ENCODE measurements at regions not wholly inside any gene's neighbourhood (a gene's known extent, or its start where the extent isn't known, plus 50 kb on each side); places are given as distances from the start of the nearest gene placed in this dataset.
"Not testable (repeated sequence)": the region's sequence is repeated elsewhere in the genome, so short reads cannot be mapped to it uniquely, and the experiment has no call there.

DNA sequence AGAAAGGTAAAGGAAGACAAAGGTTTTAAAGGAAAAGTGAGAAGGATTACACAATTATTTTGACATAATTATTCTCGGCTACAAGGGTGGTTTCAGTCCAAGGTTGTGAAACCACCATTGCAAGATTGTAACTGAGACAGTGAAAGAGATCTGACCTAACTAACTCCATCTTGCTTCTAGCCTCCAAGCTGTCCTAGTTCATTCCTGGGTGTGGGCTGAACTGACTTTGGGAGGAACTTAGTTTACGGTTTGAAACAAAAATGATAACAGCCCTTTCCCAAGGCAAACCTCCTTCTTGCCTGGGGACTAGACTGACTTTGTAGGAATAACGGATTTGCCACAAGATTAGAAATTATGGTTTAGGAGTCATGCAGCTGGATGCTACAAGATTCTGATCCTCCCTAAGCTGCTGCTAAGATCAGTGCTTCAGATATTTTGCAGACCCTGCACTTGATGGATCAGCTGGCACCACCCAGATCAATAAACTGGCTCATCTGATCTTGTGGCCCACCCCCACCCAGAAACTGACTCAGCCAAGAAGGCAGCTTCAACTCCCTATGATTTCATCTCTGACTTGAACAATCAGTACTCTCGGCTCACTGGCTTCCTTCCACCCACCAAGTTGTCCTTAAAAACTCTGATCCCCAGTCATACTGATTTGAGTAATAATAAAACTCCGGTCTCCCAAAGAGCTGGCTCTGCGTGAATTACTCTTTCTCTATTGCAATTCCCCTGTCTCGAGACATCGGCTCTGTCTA is 57.7 kb upstream of the AADACL2 start:
- DNase-seq = peak in 3 of 4 experiments; percentile 33 to 46 (median 44)

DNA sequence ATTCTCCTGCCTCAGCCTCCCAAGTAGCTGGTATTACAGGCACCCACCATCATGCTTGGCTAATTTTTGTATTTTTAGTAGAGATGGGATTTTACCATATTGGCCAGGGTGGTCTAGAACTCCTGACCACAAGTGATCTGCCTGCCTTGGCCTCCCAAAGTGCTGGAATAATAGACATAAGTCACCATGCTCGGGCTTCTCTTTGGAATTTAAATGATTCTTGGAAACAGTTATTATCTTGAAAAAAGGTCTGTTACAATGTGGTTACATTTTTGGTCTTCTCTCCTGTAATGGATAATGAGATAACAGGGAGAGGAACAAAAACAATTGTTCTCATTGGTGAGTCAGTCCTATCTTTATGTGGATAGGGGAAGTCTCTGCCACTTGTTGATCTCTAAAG is 59.8 kb upstream of the AADACL2 start:
- peak in 2 of 4 experiments; percentile 11 to 18 for DNase-seq

DNA sequence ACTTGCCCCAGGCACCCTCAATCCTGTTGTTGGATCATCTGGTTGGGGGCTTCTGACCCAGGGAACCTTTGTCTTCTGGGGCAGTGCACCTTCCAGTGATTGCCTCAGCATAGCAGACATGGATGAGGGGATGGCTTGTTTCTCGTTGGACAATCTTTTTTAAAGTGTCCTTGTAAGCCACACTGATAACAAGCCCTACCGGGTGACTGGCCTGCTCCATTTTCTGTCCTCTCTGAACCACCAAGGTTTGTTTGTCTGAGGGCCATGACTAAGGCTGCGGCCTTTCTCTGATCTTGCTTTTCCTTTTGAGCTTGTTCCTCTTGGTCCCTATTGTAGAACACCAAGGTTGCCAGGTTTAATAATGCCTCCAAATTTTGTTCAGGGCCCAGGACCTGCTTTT is 66.0 kb upstream of the AADACL2 start:
- not testable (repeated sequence) for DNase-seq

DNA sequence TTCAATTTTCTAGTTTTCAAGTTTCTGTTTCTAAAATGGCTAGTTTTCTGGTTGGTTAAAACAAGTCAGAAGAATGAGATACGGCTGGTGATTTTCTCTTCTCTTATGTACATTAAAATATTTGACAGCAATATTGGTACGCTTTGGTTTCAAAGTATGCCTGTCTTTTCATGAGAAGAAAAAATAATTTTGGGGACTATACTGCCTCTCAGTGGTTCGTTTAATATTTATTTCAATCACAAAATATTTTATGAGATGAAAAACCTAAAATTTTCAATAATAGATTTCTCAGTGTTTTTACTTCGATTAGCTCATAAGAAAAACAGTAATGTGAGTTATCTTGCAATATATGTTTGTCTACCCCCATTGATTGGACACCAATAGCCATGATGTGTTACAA is 72.8 kb upstream of the AADACL2 start:
- DNase-seq = no peak

DNA sequence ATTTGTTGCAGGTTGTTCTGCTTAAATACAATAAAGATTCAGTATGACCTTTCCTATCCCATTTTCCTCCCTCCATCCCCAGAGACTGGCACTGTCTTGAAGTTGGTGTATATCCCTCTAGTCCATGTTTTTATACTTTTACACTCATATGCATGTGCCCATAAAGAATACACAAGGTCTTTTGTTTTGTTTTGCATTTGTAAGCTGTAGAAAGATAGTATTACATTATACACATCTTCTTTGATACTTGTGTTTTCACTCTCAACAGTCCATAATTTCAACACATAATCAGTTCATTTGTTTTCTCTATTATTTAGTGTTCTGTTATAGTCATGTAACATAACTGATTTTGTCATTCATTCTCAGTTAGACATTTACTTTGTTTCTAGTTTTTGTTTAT is 88.7 kb upstream of the AADACL2 start:
- DNase-seq = no peak

DNA sequence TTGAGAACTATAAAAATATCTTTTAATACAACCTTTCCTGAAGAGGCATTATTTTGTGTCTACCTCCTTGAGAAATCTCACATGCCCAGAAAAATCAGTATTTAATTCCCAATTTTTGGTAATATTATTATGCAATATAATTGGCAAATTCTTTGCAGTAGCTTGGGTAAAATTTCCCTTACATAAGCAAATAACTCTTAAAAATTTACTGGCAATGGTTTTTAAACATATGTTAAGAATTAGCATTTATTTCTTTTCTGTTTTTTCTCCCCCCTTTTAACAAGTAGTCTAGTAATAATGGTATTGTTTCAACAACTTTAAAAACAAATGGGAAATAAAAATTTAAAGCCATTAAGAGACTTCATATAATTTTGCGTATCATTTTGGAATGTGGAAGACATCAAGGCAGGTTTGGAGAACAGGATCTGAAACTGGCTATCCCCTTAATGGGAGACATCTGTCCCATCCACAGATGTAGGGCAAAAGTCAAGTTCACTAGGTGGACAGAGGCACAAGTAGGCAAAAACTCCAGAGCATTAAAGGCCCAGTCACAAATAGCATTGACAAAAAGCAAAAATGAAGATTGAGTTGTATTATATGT is 89.6 kb upstream of the AADACL2 start:
- DNase-seq = no peak

DNA sequence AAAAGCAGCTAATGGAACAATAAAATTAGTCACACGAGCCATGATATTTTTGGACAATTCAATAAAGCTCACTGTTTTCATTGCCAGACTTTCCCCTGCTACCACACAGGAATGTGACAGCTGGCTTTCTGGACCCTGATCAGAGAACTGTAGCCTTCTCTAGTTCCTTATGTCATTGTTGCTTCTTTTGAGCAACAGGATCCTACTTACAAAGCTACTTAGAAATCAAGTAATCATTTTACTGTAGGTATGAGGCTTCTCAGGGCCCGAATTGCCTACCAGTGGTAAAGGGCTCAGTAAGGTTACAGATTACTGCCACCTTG is 94.3 kb upstream of the AADACL2 start:
- no peak for DNase-seq

DNA sequence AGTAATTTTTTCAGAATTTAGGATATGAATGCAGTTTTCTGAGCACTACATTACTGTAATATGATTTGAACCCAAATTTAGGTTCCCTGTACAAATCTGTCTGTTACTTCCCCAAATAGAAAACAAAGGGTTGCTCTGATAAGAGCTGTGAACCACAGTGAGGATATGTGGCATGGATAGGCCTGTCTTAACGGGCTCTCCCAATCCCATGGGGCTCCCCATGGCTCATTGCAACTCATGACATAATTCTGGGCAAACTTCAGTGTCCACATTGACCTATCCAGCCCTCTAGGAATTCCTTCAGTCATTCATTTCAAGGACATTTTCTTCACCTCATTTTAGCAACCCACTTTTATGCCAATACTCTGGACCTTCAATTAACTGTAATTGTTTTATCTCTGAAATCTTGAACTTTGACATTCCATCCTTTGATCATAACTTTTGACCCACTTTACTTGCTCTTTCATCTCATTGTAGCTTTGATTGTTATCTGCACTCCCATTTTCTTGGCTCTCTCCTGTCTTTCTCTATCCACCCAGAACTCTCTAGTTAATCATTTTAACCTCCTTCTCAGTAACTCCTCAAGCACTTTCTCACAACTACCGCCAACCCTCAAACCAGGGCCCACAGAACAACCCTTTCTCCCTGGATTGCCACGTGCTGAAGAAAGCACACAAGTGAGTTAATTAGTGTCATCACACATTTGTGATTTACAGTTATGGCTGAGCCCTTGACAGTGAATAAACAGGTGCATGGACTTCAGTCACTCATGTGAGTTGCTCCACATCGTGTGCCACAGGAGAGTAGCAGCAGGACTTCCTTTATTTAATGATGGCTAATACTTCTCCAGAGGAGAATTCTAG is 94.9 kb upstream of the AADACL2 start:
- no peak for DNase-seq

DNA sequence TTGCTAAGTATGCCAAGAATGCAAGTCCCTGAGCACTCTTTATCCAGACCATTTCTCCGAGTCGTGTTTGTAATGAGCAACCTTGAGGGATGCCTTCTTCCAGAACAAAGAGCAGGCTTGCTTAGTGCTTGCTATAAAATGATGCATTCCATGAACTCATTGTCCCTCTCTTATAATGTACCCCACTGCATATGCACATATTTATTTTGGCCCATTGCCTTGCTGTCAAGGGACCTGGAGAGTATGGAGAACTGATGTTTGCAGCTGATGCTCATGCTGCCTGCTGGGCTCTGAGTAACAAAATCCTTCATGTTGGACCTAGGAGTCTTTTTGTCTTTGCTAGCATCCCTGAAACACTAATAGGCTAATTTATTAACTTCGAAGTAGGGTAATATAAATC is 97.8 kb upstream of the AADACL2 start:
- no peak for DNase-seq

DNA sequence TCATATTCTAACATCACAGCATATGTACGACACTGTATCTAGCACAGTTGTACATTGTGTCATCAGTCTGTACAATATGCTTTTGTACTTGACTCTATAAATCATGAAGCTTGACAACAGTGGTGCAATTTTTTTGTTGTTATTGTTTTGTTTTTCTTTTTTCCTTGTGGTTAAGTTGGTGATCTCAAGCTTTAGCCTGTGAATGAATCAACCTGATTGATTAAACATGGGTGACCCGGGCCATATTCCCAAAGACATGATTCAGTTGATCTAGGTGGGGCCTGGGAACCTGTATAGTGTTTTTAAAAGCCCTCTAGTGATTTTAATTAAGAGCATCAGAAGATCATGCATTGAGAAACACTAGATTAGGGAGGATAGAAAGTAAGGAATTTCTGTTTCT is 101.8 kb upstream of the AADACL2 start:
- no peak for DNase-seq

DNA sequence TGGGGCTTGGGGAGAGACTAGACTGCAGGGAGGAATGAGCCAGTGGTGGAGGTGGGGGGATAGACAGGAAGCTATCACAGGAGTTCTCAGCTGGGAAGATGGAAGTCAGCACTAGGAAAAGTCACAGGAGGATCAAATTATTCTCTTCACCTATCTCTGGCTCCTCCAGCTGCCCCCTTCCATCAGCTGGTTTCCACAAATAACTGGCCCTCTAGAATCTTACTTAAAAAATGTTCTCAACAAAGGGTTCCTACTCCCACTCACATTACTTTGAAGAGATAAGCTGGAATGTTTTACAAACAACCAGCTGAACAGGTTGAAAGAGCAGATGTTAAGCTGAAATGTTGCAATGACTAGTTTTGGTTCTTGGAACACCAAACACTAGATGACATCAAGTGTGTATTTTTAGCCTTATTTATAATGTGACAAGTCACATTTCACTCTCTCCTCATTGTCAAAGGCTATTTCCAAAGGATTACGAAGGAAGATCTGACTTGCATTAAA is 102.7 kb upstream of the AADACL2 start:
- DNase-seq = peak in 3 of 4 experiments; percentile 3 to 49 (median 40)

DNA sequence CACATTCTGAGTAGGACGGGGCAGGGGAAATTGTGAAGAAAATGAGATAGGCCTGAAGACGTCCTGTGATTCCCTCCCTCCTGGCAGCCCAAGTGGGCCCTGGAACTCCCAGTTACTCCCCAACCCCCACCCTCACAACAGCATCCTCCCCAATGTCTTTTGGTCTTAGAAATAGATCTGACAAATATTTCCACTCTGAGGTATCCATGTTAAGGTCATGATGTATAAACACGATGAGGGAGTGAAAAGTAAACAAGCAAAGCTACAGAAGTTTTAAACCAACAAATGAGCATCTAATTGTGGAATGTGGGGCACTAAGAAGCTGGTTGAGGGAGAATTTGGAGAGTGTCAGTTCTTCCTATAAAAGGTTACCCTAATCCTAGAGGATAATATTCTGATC is 103.7 kb upstream of the AADACL2 start:
- no peak for DNase-seq

DNA sequence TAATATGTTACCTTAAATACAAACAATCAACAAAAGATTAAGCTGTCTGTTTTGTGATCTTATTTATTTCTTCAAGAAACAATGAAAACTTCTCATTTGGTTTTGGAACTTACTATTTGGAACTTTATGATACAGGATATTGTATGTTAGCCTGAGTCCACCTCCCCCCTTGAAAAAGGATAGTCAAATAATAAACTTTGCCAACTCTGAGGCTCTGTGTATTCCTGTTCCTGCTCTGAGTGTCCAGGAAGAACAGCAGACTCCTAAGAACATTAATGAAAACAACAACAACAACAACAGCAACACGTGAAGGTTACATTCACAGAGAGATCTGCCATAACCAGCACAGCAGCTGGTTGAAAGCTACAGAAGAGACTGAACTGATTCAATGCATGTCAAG is 108.1 kb upstream of the AADACL2 start:
- DNase-seq = no peak

DNA sequence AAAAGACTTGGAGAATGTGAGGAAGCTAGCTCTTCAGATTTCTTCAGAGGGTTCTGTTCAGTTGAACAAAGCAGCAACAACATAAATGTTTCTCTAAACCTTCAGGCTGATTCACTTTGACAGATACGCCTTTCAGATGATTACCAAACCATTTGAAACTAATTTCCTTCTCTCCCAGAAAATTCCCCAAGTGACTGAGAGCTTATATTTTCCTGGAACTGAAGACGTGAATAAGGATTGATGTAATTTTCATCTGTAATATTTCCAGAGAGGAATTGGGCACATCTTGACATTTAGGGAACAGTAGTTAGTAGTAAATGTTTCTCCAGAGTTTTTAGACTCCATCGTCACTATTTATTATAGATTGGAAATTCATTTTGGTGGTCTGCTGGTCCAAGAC is 108.6 kb upstream of the AADACL2 start:
- DNase-seq = no peak

DNA sequence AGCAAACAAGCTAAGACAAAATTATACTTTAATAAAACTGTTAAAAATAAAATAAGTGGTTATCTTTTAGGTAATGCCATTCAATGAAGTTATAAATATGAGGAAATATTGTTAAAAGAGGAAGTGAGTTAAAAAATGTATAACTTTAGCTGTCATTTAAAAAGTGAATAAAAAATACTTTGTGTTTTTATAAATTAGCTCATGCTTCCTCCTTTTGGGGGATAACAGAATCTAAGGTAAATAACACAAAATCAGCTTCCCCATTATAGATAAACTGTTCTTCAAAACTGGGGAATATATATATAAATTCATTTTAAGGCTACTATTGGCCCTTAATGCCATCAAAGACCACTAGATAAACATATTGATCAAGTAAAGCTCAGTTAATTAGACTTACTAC is 113.7 kb upstream of the AADACL2 start:
- DNase-seq = peak in 2 of 4 experiments; percentile 20 to 27

DNA sequence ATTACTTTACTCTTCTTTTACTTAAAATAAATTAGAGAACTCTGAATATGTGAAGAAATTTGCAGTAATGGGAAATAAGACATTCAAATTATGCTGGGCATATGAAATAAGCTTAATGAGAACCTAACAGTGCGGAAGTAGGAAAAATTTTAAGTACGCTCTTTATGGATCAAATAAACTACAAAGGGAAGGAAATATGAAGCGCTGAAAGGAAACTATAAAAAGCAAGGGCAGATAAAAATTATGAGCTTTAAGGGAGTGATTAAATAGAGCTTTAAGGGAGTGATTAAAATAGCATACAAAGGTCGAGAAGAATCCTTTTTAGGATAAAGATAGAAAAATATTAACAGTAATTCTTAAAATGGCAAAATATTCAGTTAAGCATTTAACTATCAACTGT is 118.3 kb upstream of the AADACL2 start:
- DNase-seq = no peak

DNA sequence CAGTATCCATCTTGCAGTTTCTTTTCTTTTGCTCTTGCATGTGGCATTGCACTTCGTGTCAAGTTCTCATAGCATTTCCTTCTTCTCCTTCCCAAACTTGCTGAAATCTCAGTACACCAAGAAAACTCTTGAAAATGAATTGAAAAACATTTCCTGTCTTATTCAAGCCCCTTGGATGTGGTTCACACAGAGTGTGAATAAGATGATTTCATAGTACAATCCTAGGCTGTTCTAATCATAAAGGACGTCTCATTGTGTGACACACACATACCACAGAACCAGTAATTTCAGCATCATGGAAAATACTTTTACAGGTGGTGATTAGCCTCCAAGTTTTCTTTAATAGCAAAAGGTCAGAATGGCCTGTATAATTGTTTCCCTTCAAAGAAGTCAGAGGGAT is 121.6 kb upstream of the AADACL2 start:
- DNase-seq = no peak

DNA sequence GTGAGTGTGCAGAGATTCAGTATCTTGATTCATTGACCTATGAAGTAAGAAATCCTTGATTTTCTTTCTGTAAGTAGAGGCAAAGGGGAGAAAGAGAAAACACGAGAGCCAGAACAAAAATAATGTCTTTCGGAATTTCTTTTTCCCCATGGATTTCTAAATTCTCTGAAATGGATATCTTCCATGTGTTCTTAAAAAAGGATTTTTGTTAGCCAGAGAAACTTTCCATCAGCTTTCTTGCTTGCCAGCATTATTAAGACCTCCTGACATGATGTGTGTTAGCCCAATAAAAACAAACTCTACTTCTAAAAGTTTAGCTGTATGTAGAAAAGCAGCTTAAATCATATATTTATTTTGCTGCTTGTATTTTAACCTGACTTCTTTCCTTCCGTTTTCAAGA is 122.3 kb upstream of the AADACL2 start:
- no peak for DNase-seq

DNA sequence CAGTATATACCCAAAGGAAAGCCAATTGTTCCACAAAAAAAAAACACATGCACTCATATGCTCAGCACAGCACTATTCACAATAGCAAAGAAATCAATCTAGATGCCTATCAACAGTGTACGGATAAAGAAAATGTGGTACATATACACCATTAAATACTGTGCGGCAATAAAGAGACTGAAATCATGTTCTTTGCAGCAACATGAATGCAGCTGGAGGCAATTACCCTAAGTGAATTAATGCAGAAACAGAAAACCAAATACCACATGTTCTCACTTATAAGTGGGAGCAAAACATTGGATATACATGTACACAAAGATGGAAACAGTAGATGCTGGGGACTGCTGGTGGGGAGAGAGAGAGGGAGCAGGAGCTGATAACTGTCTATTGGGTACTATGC is 124.2 kb upstream of the AADACL2 start:
- DNase-seq = no peak

DNA sequence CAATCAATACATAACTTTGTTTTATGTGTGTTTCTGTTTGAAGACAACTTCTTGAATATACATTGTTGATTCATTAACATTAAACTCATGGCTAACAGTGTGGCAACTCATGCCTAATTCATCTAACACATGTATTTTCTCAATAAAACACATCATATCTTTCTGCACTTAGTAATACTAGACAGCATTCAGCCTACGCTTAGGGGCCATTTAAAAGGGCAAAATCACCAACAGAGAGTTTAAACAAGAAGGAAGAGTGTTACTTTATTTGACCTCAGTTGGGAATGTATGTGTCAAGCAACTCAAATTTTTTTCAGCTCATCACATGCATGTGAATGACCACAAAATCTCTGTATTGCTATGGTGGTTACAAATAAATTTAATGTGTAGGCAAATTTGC is 128.8 kb upstream of the AADACL2 start:
- DNase-seq = no peak

DNA sequence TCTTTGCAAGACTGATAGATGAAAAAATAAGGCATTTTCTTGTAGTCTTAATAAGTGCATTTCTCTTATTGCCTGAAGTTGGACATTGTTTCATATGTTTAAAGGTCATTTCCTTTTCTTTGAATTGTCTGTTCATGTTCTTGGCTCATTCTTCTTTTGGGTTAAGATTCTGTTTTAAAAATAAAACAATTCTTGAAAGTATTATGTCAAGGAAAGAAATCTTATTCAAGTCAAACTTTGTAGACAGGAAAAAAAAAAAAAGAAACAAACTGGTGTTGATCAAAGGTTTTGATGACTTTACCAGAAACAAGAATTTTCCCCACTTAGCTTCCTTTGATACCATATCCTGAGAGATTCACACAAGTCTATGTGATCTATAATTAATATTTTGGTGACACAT is 132.9 kb upstream of the AADACL2 start:
- no peak for DNase-seq

DNA sequence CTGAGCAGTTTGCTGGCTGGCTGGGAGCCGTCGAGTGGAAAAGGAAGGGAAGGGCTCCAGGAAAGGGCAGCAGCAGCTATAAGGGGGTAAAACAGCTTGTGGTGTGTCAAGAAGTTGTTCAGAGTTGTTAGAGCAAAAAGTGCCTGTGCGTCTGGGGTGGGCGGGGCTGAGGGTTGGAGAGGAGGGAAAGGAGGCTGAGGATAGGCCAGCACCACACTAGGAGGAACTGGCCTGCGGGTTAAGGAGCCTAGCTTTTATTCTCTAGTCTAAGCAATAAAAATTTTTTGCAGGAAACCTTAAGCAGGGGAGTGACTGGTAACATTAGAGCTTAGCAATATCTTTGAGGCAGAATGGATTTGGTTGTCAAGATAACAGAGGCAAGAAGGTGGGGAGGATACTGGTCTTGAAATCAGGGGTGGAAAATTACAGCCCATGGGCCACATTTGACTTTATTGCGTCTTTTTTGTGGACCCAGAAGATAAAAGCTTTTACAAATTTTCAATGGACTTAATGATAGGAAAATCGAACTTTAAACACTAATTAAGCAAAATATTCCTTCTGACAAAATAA is 134.5 kb upstream of the AADACL2 start:
- DNase-seq = no peak

DNA sequence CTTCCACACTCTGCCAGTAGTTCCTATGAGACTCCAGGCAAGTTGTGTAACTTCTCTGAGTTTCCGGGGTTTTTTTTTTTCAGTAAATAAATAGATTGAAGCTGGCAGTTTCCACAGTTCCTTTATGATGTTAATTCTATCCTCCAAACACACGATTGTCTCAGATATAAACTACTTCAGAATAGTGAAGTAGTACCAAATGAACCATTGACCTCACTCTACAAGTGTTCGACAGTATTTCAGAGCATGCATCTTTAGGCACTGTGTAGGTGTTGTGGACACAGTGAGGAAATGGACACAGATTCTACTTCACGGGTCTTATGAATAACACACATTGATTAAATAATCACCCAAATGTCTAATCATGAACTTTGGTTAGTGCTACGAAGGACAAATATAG is 136.1 kb upstream of the IGSF10 start:
- no peak for DNase-seq
